HG03039 (cell line): ENCODE measurements at regions not wholly inside any gene's neighbourhood (a gene's known extent, or its start where the extent isn't known, plus 50 kb on each side); places are given as distances from the start of the nearest gene placed in this dataset.

Experiments used
- ATAC-seq: cut with Tn5 transposase; IDR thresholded peaks from one replicate; pipeline ENCODE4 v1.9.1; 2021; ENCODE audit warnings: mild to moderate bottlenecking, moderate library complexity; ENCODE audit not compliant: unreplicated experiment

GRCh38 chr11:92779746-92780145, 189.7 kb upstream of the MTNR1B start:
- ATAC-seq, result no peak

DNA sequence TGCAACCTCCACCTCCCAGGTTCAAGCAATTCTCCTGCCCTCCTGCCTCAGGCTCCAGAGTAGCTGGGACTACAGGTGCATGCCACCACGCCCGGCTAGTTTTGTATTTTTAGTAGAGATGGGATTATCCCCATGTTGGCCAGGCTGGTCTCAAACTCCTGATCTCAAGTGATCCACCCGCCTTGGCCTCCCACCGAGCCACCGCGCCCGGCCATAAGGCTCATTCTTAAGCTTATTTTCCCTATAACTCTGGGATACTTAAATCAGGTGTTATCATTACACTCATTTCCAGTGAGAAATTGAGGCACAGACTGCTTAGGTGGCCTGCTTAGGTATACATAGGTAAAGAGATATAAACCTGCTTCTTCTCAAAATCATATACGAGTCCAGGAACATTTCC, 188.3 kb upstream of the MTNR1B start:
- ATAC-seq, result no peak

DNA sequence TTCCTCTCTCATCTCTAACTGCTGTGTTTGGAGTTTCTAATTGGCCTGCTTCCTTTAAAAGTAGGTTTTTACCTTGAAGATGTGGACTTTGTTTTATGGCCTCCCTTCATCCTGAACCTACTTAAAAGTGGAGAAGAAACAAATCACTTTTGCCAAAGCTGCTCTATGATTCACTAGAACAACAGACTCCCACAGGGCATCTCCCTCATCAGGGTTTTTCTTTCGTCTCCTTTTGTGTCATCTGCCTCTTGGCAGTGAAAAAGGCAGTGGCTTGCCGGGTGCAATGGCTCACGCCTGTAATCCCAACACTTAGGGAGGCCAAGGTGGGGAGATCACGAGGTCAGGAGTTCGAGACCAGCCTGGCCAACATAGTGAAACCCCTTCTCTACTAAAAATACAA, 186.6 kb upstream of the MTNR1B start:
- ATAC-seq, result no peak

- ATAC-seq, result no peak
These were observed 185.1 kb upstream of the MTNR1B start for GRCh38 chr11:92784331-92784730.

DNA sequence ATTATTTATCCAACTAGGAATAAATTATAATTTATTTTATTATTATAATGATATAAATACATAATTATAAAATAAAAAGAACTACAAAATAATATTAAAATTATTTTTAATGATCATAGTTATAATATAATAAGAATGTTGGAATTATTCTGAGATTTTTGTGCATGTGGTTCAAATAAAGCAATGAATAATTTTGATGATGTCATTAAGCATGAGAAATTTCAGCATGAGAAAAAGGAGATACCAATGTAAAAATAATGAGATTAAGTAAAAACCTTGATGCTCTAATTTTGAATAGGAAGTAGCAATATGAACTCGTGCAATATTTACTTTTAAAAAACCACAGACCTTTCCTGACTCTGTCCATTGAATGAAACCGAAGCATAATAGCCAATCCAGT, 181.8 kb upstream of the MTNR1B start:
- ATAC-seq, result no peak

- ATAC-seq, result no peak
These were observed 179.7 kb upstream of the MTNR1B start for GRCh38 chr11:92789761-92790160.

DNA sequence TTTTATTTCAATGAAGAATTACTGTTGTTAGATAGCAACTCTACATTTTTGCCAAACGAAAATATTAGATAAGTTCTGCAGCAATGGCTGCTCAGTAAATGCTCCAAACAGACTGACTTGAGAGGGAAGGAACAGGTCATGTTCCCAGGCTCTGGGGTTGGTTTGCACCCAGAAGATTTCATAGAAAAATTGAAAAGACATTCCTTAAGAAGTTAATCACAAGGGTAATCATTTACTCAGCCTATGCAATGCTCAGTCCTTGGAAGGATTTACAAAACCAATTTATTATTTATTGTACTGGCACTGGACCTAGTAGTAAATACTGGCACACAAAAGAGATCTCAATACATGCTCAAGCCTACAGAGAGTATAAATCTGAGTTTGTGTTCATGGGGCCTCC, 179.1 kb upstream of the MTNR1B start:
- ATAC-seq, result no peak

DNA sequence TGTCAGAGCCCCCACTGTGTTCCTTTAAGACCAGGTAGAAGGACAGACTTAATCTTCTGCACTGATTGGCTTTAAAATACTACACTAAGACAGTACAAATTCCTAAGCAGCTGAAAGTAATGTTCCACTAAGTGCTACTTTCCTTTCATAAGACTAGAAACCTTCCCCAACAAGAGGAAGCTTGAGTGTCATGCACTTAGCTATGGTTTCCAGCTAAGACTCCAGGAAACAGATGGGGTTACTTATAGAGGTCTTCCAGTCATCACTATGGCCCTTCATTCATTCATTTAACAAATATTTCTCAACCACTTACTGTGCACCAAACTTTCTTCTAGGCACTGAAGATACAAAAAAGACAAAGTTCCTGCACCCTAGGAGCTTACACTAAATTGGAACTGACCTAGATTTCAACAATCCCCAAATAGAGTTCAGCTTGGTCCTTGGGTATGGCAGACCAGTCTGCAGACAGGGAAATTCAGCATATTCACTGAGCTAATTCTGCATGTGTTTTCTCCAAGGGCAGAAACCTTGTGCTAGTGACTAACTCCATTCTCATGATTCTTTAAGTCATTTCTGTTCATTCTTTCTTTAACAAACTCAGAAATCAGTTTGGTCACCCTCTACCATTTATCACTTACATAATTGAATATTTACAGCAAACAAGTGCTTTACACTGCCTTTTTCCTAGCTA, 178.4 kb upstream of the MTNR1B start:
- ATAC-seq, result no peak

GRCh38 chr11:92791886-92792285, 177.6 kb upstream of the MTNR1B start:
- ATAC-seq, result no peak

- ATAC-seq, result no peak
These were observed 176.3 kb upstream of the MTNR1B start for GRCh38 chr11:92793189-92793588.

DNA sequence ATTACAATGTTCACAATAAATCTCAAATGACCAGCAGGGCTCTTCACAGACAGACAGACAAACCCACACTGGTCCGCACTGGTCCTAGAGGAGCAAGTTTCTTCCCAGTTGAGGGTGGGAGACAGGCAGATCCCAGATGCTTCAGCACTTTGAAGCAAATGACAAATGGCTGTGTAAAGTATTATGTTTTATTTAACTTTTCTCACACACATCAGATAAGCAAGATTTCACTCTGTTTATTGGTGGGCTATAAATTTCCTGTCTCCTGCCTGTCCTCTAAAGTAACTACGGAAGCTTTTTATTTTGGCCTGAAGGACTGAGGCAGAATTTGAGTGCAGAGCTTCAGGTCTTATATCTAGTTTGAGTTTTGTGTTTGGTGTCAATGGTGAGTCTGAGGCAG, 174.7 kb upstream of the MTNR1B start:
- no peak for ATAC-seq

- no peak for ATAC-seq
These were observed 172.7 kb upstream of the MTNR1B start for GRCh38 chr11:92796744-92797143.

GRCh38 chr11:92797874-92798273, 171.6 kb upstream of the MTNR1B start:
- no peak for ATAC-seq

GRCh38 chr11:92801685-92802084, 167.8 kb upstream of the MTNR1B start:
- no peak for ATAC-seq

DNA sequence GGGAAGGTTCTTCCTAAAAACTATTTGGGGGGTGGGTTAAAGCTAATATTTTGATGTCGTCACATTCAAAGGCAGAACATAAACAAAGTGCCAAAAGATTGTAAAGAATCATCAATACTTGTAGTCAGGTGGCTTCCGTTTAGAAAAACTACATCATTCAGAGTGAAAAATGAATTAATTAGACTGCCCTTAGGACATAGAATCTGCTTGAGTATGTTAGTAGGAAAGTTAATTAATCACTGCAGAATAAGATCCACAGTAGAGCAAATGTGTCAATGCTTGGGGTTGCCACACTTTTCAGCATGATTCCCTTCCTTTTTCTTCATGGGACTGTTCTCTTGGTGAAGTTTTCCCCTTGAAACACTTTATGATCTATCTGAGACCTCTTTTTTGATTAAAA, 166.8 kb upstream of the MTNR1B start:
- no peak for ATAC-seq

DNA sequence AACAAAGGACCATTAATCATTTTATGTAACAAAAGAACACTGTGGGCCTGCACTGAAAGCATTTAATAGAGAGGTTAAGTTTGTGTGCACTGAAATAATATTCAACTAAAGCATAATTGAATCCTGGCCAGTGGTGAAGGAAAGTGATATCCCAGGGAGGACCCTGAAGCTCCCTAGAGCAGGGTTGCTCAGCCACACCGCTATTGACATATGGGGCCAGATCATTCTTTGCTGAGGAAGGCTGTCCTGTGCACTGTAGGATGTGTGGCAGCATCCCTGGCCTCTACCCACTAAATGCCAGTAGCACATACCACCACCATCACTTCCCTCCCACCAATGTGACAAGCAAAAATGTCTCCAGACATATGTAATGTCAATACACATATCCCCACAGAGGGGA, 166.1 kb upstream of the MTNR1B start:
- no peak for ATAC-seq

- no peak for ATAC-seq
These were observed 165.0 kb upstream of the MTNR1B start for GRCh38 chr11:92804388-92804966.

DNA sequence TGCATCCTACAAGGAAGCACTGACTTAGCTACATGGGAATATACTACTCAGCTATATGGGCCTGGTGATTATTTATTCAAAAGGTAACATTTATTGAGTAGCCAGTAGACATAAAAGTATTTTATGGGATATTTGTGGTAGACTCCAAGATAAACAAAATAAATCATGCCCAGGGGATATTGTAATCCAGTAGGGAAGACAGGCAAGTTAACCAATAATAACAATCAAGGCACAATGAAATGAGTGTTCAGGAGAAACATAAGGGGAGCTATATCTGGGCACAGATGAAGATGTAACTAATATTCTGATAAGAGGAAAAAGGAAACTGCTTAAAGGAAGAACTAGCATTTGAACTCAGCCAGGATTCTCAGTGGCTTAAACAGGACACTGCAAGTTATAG, 161.4 kb upstream of the MTNR1B start:
- ATAC-seq, result no peak

- ATAC-seq, result no peak
These were observed 158.9 kb upstream of the MTNR1B start for GRCh38 chr11:92810423-92811064.

DNA sequence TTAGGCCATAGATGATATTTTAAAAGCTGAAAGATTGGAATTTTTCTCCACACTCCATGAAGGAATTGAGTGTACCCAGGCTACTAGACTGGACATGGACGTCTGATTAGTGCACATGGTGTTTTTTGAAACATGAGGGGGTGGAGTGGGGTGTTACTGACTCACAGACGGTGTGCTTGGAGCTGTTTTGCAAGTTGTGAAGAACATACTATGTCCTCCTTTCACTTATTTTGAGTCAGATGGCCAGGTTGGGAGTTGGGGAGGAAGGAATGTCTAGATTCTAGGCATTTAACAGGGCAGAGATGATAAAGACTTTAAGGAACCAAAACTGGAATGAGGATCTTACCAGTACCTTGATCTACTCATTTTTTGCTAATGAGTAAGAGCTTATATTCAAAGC, 158.1 kb upstream of the MTNR1B start:
- ATAC-seq, result no peak

- no peak for ATAC-seq
These were observed 156.6 kb upstream of the MTNR1B start for GRCh38 chr11:92812841-92813240.

DNA sequence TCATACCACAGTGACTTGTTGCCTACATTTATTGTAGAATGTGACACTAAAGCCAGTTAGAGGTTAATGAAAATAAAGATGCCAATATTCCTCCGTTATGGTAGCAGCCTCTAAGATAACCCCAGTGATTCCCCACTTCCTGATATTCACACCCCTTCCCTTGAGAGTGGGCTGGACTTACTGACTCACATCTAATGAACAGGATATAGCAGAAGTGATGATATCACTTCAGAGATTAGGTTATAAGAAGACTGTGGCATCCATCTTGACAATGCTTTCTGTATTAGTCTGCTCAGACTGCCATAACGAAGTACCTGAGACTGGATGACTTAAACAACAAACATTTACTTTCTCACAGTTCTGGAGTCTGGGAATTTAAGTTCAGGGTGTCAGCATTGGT, 149.6 kb upstream of the MTNR1B start:
- ATAC-seq, result no peak

DNA sequence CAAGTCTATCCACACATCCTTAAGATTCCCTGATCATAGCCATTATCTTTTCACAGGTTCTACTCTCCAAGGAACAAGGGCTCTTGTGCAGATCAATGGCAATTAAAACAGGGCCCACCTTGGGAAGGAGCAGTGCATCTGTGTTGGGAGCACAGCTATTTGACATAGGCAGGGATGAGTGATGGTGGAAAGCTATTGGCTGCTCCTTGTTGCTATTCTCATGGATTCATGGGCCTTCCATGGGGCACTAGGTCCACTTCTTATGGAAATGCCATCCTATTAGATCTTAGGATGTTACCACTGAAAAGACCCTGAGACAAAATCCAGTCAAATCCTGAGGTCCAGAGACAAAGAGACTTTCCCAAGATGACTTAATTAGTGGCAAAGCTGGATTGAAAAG, 148.6 kb upstream of the MTNR1B start:
- no peak for ATAC-seq
